ENCODE measurements at regions not wholly inside any gene's neighbourhood (a gene's known extent, or its start where the extent isn't known, plus 50 kb on each side); places are given as distances from the start of the nearest gene placed in this dataset.
A peak's percentile ranks its signal among the peaks of the same experiment; 100 is the strongest.

- DNase-seq (no peak), ATAC-seq (no peak)
- Mint-ChIP-seq H3K27me3 (no peaks in the 10 kb centered on the region), H3K9me3 (peaks cover 0 to 31% (median 6%) of the 10 kb centered on the region in 11 donors), H3K4me3 (no peak overlapping the region), H3K4me1 (peaks cover 0 to 1% (median 0%) of the 10 kb centered on the region in 7 donors), H3K27ac (no peak overlapping the region), H3K36me3 (no peaks in the 10 kb centered on the region)
- POLR2A ChIA-PET, result no interaction called here
- Histone ChIP-seq H3K4me1 (ENCODE audit: control insufficient read depth in 2 of 2, insufficient read depth in 2 of 2, low read length in 2 of 2) (no peaks in the 10 kb centered on the region), H3K36me3 (ENCODE audit: control insufficient read depth in 2 of 3, insufficient read depth in 3 of 3, low read length in 3 of 3) (no peaks in the 10 kb centered on the region), H3K4me3 (ENCODE audit: low read length) (no peak overlapping the region), H3K9me3 (ENCODE audit: control insufficient read depth in 2 of 3, low read length in 3 of 3) (no peaks in the 10 kb centered on the region), H3K27ac (ENCODE audit: low read depth, low read length) (no peak overlapping the region), H3K27me3 (ENCODE audit: control insufficient read depth in 2 of 2, insufficient read depth in 2 of 2, low read length in 2 of 2) (no peaks in the 10 kb centered on the region)
- CTCF ChIA-PET, result no interaction called here
- intact Hi-C loops (cut with micrococcal nuclease), result no loop called here
Measured at GRCh38 chr5:60243713-60244112, 350.2 kb upstream of the PDE4D start.

GRCh38 chr5:60232036-60232795, 338.7 kb upstream of the PDE4D start:
- ATAC-seq (peak; percentile 56), DNase-seq (no peak)
- no peaks in the 10 kb centered on the region for H3K36me3 Mint-ChIP-seq
- peaks cover 0 to 7% (median 0%) of the 10 kb centered on the region in 7 donors for H3K4me1 Mint-ChIP-seq
- H3K27me3 ChIP-seq (ENCODE audit: control insufficient read depth in 2 of 2, insufficient read depth in 2 of 2, low read length in 2 of 2), result no peaks in the 10 kb centered on the region
- no peak overlapping the region for H3K27ac Mint-ChIP-seq
- H3K4me3 Mint-ChIP-seq, result no peak overlapping the region
- H3K9me3 Mint-ChIP-seq, result peaks cover 0 to 10% (median 0%) of the 10 kb centered on the region in 11 donors
- CTCF ChIA-PET, result no interaction called here
- H3K36me3 ChIP-seq (ENCODE audit: control insufficient read depth in 2 of 3, insufficient read depth in 3 of 3, low read length in 3 of 3), result no peaks in the 10 kb centered on the region
- intact Hi-C loops (cut with micrococcal nuclease), result no loop called here
- no peaks in the 10 kb centered on the region for H3K27me3 Mint-ChIP-seq
- no peaks in the 10 kb centered on the region for H3K4me1 ChIP-seq (ENCODE audit: control insufficient read depth in 2 of 2, insufficient read depth in 2 of 2, low read length in 2 of 2)
- H3K4me3 ChIP-seq (ENCODE audit: low read length), result no peak overlapping the region
- H3K27ac ChIP-seq (ENCODE audit: low read depth, low read length), result no peak overlapping the region
- H3K9me3 ChIP-seq (ENCODE audit: control insufficient read depth in 2 of 3, low read length in 3 of 3), result no peaks in the 10 kb centered on the region
- POLR2A ChIA-PET, result no interaction called here

- Mint-ChIP-seq H3K27ac (no peak overlapping the region), H3K27me3 (no peaks in the 10 kb centered on the region), H3K36me3 (no peaks in the 10 kb centered on the region), H3K4me1 (peaks cover 0 to 7% (median 0%) of the 10 kb centered on the region in 7 donors), H3K4me3 (no peak overlapping the region), H3K9me3 (peaks cover 0 to 6% (median 2%) of the 10 kb centered on the region in 11 donors)
- DNase-seq, result no peak
- no peak overlapping the region for H3K4me3 ChIP-seq (ENCODE audit: low read length)
- no peak for ATAC-seq
- H3K36me3 ChIP-seq (ENCODE audit: control insufficient read depth in 2 of 3, insufficient read depth in 3 of 3, low read length in 3 of 3), result no peaks in the 10 kb centered on the region
- H3K4me1 ChIP-seq (ENCODE audit: control insufficient read depth in 2 of 2, insufficient read depth in 2 of 2, low read length in 2 of 2), result no peaks in the 10 kb centered on the region
- ChIA-PET POLR2A (no interaction called here), CTCF (no interaction called here)
- intact Hi-C loops (cut with micrococcal nuclease), result no loop called here
- no peaks in the 10 kb centered on the region for H3K27me3 ChIP-seq (ENCODE audit: control insufficient read depth in 2 of 2, insufficient read depth in 2 of 2, low read length in 2 of 2)
- no peaks in the 10 kb centered on the region for H3K9me3 ChIP-seq (ENCODE audit: control insufficient read depth in 2 of 3, low read length in 3 of 3)
- no peak overlapping the region for H3K27ac ChIP-seq (ENCODE audit: low read depth, low read length)
Measured at GRCh38 chr5:60230456-60230855, 336.9 kb upstream of the PDE4D start.

- Histone ChIP-seq H3K4me3 (ENCODE audit: low read length) (no peak overlapping the region), H3K27ac (ENCODE audit: low read depth, low read length) (no peak overlapping the region), H3K36me3 (ENCODE audit: control insufficient read depth in 2 of 3, insufficient read depth in 3 of 3, low read length in 3 of 3) (no peaks in the 10 kb centered on the region), H3K4me1 (ENCODE audit: control insufficient read depth in 2 of 2, insufficient read depth in 2 of 2, low read length in 2 of 2) (no peaks in the 10 kb centered on the region), H3K9me3 (ENCODE audit: control insufficient read depth in 2 of 3, low read length in 3 of 3) (no peaks in the 10 kb centered on the region), H3K27me3 (ENCODE audit: control insufficient read depth in 2 of 2, insufficient read depth in 2 of 2, low read length in 2 of 2) (no peaks in the 10 kb centered on the region)
- peaks cover 0 to 6% (median 2%) of the 10 kb centered on the region in 11 donors for H3K9me3 Mint-ChIP-seq
- H3K4me3 Mint-ChIP-seq, result no peak overlapping the region
- no peaks in the 10 kb centered on the region for H3K27me3 Mint-ChIP-seq
- intact Hi-C loops (cut with micrococcal nuclease), result no loop called here
- peaks cover 0 to 7% (median 0%) of the 10 kb centered on the region in 7 donors for H3K4me1 Mint-ChIP-seq
- H3K27ac Mint-ChIP-seq, result no peak overlapping the region
- H3K36me3 Mint-ChIP-seq, result no peaks in the 10 kb centered on the region
- ChIA-PET POLR2A (no interaction called here), CTCF (no interaction called here)
- no peak for ATAC-seq
- DNase-seq, result no peak
Measured at GRCh38 chr5:60229691-60230185, 336.2 kb upstream of the PDE4D start.

GRCh38 chr5:60228676-60229075, 335.1 kb upstream of the PDE4D start:
- Mint-ChIP-seq H3K4me3 (no peak overlapping the region), H3K9me3 (peaks cover 0 to 5% (median under 1%) of the 10 kb centered on the region in 11 donors), H3K36me3 (no peaks in the 10 kb centered on the region), H3K27me3 (no peaks in the 10 kb centered on the region), H3K4me1 (peaks cover 0 to 7% (median 0%) of the 10 kb centered on the region in 7 donors), H3K27ac (no peak overlapping the region)
- no peak for DNase-seq
- Histone ChIP-seq H3K4me1 (ENCODE audit: control insufficient read depth in 2 of 2, insufficient read depth in 2 of 2, low read length in 2 of 2) (no peaks in the 10 kb centered on the region), H3K27ac (ENCODE audit: low read depth, low read length) (no peak overlapping the region), H3K36me3 (ENCODE audit: control insufficient read depth in 2 of 3, insufficient read depth in 3 of 3, low read length in 3 of 3) (no peaks in the 10 kb centered on the region), H3K9me3 (ENCODE audit: control insufficient read depth in 2 of 3, low read length in 3 of 3) (no peaks in the 10 kb centered on the region), H3K4me3 (ENCODE audit: low read length) (no peak overlapping the region), H3K27me3 (ENCODE audit: control insufficient read depth in 2 of 2, insufficient read depth in 2 of 2, low read length in 2 of 2) (no peaks in the 10 kb centered on the region)
- intact Hi-C loops (cut with micrococcal nuclease), result no loop called here
- no peak for ATAC-seq
- ChIA-PET POLR2A (no interaction called here), CTCF (no interaction called here)

- H3K4me3 ChIP-seq (ENCODE audit: low read length), result no peak overlapping the region
- H3K36me3 ChIP-seq (ENCODE audit: control insufficient read depth in 2 of 3, insufficient read depth in 3 of 3, low read length in 3 of 3), result no peaks in the 10 kb centered on the region
- ATAC-seq (no peak), DNase-seq (no peak)
- ChIA-PET CTCF (no interaction called here), POLR2A (no interaction called here)
- Mint-ChIP-seq H3K27me3 (no peaks in the 10 kb centered on the region), H3K9me3 (peaks cover 0 to 4% (median 0%) of the 10 kb centered on the region in 11 donors), H3K4me1 (peaks cover 0 to 4% (median 0%) of the 10 kb centered on the region in 7 donors), H3K27ac (no peak overlapping the region), H3K36me3 (no peaks in the 10 kb centered on the region), H3K4me3 (no peak overlapping the region)
- H3K4me1 ChIP-seq (ENCODE audit: control insufficient read depth in 2 of 2, insufficient read depth in 2 of 2, low read length in 2 of 2), result no peaks in the 10 kb centered on the region
- no peak overlapping the region for H3K27ac ChIP-seq (ENCODE audit: low read depth, low read length)
- intact Hi-C loops (cut with micrococcal nuclease), result no loop called here
- H3K9me3 ChIP-seq (ENCODE audit: control insufficient read depth in 2 of 3, low read length in 3 of 3), result no peaks in the 10 kb centered on the region
- no peaks in the 10 kb centered on the region for H3K27me3 ChIP-seq (ENCODE audit: control insufficient read depth in 2 of 2, insufficient read depth in 2 of 2, low read length in 2 of 2)
Measured at GRCh38 chr5:60226128-60226527, 332.6 kb upstream of the PDE4D start.

- ATAC-seq (no peak), DNase-seq (no peak)
- ChIA-PET CTCF (no interaction called here), POLR2A (no interaction called here)
- intact Hi-C loops (cut with micrococcal nuclease), result no loop called here
- H3K4me3 ChIP-seq (ENCODE audit: low read length), result no peak overlapping the region
- H3K9me3 ChIP-seq (ENCODE audit: control insufficient read depth in 2 of 3, low read length in 3 of 3), result no peaks in the 10 kb centered on the region
- H3K4me1 ChIP-seq (ENCODE audit: control insufficient read depth in 2 of 2, insufficient read depth in 2 of 2, low read length in 2 of 2), result no peaks in the 10 kb centered on the region
- H3K27me3 ChIP-seq (ENCODE audit: control insufficient read depth in 2 of 2, insufficient read depth in 2 of 2, low read length in 2 of 2), result no peaks in the 10 kb centered on the region
- no peaks in the 10 kb centered on the region for H3K36me3 ChIP-seq (ENCODE audit: control insufficient read depth in 2 of 3, insufficient read depth in 3 of 3, low read length in 3 of 3)
- H3K27ac ChIP-seq (ENCODE audit: low read depth, low read length), result no peak overlapping the region
- Mint-ChIP-seq H3K9me3 (peaks cover 0 to 4% (median 0%) of the 10 kb centered on the region in 11 donors), H3K27ac (no peak overlapping the region), H3K4me3 (no peak overlapping the region), H3K27me3 (no peaks in the 10 kb centered on the region), H3K4me1 (peaks cover 0 to 2% (median 0%) of the 10 kb centered on the region in 7 donors), H3K36me3 (no peaks in the 10 kb centered on the region)
Measured at GRCh38 chr5:60223342-60223741, 329.8 kb upstream of the PDE4D start.
